NCI-H146 (cell line): ENCODE measurements at regions not wholly inside any gene's neighbourhood (a gene's known extent, or its start where the extent isn't known, plus 50 kb on each side); places are given as distances from the start of the nearest gene placed in this dataset.

Source experiments
- DNase-seq: peaks from one replicate; lab custom pipeline; 2025; lab: John Stamatoyannopoulos, UW

DNA sequence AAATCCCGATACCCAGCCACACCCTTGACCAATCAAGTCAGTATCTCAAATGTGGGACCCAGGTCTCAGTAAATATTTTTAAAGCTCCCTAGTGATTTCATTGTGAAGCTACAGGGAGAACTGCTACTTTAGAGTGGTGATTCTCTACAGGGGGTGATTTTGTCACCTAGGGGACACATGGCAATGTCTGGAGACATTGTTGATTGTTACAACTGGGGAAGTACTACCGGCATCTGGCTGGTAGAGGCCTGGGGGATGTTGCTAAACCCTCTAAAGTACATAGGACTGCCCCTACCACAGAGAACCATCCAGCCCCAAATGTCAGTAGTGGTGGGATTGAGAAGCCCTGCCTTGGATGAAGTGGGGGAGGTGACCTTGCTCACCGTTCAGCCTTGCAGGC lies 152.9 kb downstream of the RPS24 start:
- no peak for DNase-seq

- DNase-seq: no peak
Measured at GRCh38 chr10:78187371-78187770, 153.7 kb downstream of the RPS24 start.

GRCh38 chr10:78188446-78188845 lies 154.8 kb downstream of the RPS24 start:
- DNase-seq: no peak

GRCh38 chr10:78190051-78190825 lies 156.6 kb downstream of the RPS24 start:
- no peak for DNase-seq

DNA sequence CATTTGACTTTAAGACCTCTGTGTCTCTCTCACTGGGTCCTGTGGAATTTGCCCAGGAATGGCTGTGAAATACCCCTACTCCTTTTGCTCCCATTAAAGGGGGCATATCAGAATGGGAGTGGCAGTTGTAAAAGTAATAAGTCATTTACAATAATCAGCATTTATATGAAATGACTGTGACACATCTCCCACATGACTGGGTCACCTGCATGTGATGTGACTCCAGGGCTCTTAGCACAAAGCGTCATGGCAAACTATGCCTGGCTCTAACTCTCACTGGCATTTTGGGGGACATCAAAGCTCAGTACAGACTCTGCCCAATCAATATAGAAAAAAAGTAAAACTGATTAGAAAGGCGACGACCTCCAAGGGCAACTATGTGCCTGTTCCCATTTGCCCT lies 157.6 kb downstream of the RPS24 start:
- DNase-seq: no peak

- no peak for DNase-seq
Measured at GRCh38 chr10:78193189-78193588, 159.5 kb downstream of the RPS24 start.

DNA sequence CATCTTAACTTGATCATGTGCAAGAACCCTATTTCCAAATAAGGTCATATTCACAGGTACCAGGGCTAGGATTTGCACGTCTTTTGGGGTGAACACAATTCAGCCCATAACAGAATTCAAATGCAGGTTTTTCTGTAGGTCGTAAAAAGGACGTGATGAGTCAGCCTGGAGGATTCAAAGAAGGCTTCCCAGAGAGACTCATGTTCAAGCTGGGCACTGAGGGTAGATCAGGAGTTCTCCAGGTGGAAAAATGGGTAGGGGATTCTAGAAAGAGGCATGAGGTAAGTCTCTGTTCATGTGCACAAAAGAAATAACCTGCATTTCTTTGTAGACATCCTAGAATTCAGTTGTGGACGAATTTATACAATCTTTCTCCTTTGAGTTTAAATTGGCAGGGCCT lies 160.4 kb downstream of the RPS24 start:
- no peak for DNase-seq

DNA sequence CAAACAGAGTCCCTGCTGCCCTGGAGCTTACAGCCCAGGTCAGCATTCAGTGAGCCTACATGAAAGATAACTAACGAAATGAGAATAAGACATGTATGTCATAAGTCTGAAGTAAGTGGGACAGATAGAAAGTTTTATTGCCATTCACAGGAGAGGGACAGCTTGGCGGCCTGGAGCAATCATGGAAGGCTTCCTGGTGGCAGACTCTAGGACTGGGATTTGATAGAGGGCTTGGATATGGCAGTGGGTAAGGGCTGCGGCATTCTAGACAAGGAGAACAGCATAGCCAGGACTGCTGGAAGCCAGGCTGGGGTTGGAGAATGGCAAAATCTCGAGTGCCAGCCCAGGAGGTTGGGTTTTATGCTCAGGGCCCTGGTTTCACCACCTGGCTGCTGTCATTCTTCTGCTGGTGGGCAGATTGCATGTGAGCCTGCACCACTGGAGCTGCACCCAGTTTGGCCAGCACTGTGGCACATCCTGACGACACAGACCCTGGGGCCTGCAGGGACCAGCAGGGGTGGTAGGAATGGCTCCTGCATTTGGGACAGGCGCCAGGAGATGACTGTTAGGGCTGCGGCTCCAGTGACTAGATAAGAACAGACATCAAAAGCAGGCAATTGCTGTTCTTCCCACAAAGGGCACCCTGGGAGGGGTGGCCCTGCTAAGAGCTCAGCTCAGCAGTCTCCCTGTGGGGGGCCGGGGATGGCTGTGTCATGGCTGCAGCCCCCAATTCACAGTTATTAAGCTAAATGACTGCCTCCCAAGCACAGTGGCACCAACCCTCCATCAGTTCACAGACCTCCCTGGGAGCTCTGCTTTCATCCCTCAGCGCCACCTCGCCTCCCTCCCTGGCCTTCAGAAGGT lies 161.1 kb downstream of the RPS24 start:
- peak; percentile 95 for DNase-seq

GRCh38 chr10:78196396-78196795 lies 162.7 kb downstream of the RPS24 start:
- DNase-seq: no peak

DNA sequence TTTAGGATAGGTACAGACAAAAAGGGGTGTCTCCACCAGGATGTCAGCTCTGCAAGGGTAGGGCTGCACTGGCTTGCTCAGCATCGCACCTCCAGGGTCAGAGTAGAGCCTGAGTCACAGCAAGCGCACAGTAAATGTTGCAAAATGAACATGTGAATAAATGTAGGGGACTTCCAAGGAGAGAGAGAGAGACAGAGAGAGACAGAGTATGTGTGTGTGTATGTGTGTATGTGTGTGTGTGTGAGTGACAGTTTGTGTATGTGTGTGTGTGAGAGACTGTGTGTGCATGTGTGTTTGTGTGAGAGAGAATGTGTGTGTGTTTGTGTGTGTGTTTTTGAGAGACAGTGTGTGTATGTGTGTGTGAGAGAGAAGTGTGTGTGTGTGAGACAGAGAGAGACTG lies 163.3 kb downstream of the RPS24 start:
- no peak for DNase-seq

DNA sequence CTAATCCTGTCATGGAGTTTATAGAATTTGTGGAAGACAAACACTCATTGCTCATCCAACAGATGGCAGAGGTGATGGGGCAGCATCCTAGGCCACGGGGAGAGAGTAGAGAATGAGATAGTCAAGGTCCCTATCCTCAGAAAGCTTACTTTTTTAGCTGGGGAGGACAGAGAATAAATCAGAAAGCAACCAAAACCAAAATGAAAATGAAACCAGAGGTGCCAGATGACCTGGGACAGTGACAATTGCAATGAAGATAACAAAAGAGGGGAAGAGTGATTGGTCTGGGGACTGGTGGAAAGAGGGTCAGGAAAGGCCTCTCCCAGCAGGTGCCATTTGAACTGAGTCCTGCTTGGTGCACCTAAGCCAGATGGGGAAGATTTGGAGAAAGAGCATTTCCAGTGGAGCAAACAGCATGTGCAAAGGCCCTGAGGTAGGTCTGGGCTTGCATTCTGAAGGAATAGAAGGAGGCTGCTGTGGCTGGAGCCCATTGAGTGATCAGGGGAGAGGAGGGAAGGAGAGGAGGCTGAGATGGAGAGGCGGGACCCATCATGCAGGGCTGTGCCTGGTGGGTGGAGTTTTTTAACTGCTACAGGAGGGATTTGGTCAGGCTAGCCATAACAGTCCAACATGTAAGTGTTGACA lies 164.1 kb downstream of the RPS24 start:
- DNase-seq: no peak

- DNase-seq: peak; percentile 42
Measured at GRCh38 chr10:78199005-78199725, 165.5 kb downstream of the RPS24 start.

DNA sequence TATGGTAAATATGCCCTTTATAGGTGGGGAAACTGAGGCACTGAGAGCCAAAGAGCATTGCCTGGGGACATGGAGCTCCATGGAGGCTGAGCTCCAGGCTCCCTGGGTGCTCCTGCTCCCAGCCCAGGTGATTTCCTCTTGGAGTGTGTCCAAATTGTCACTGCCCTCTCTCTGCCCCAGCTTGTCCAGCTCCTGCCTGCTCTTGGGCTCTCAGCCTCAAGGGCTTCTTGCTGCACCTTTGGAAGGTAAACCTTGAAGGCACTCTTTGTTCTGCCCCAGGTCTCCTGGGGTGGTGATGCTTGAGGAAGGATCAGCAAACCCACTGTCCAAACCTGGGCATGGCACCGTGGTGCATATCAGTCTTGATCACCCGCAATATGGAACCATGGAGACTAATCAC lies 166.1 kb downstream of the RPS24 start:
- peak; percentile 56 for DNase-seq

DNA sequence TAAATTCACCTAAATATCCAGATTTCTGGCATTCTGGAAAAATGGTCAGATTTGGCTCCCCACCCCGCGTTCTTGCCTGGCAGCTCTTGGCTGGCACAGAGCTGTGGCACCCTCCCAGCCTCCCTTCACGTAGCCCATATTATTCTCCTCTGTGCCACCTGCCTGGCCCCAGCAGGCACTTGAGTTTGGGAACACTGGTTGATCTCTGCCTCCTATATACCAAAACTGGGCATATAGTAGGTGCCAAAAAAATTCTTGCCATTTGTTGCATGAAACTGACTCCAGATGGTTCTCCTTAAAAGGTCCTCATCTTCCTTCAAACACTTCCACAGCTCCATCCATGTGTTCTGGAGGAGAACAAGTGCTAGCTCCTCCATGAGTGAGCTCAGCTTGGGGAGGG lies 167.0 kb downstream of the RPS24 start:
- no peak for DNase-seq

- no peak for DNase-seq
Measured at GRCh38 chr10:78202386-78202785, 168.7 kb downstream of the RPS24 start.

- DNase-seq: peak; percentile 51
Measured at GRCh38 chr10:78203915-78204818, 170.5 kb downstream of the RPS24 start.

- DNase-seq: no peak
Measured at GRCh38 chr10:78205457-78206016, 171.9 kb downstream of the RPS24 start.

GRCh38 chr10:78207216-78207615 lies 173.6 kb downstream of the RPS24 start:
- no peak for DNase-seq

DNA sequence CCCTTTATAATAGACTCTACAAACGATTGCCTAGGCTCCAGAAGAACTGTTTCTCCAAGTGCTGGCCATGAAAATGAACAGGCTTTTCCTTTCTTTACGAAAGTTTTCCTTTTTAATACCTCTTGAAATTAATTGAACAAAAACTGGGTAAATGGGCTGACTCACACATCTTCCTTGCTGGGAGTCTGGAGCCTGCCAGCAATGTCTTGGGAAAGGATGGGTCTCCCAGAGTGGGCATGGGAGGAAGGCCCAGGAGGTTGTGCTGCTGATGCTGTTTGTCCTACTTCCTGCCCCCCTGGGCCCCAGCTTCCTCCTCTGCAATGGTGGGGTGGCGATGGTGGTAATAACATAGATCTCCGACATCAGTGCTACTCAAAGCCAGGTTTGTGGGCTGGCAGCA lies 174.1 kb downstream of the RPS24 start:
- no peak for DNase-seq

GRCh38 chr10:78209970-78210369 lies 176.3 kb downstream of the RPS24 start:
- DNase-seq: no peak

DNA sequence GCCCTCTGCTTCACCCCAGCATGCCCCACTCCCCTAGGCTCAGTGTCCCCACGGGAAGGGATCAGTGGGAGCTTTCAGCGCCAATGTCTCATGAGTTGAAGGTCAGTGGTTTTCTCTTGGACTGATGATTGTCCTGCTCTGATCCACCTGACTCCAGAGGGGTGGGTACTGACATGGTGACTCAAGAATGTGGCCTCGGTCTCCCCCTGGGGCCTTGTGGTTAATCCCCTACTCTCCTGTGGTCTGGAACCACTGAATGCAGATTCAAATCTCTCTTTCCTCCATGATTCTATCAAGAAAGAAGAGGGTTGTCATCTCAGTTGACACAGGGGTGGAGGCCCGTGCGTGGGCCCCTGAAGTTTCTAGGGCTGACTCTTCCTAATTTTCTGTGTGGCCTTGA lies 176.9 kb downstream of the RPS24 start:
- DNase-seq: no peak
